DMS153 (cell line): ENCODE measurements at regions not wholly inside any gene's neighbourhood (a gene's known extent, or its start where the extent isn't known, plus 50 kb on each side); places are given as distances from the start of the nearest gene placed in this dataset.
"Not testable (repeated sequence)": the region's sequence is repeated elsewhere in the genome, so short reads cannot be mapped to it uniquely, and the experiment has no call there.

Experiments
- DNase-seq: peaks from one replicate; lab custom pipeline; 2025; lab: John Stamatoyannopoulos, UW

GRCh38 chr15:92753591-92753990 is 98.0 kb upstream of the FAM174B start:
- no peak for DNase-seq

- DNase-seq, result no peak
Observed at GRCh38 chr15:92763459-92763858, 107.9 kb upstream of the FAM174B start.

- not testable (repeated sequence) for DNase-seq
Observed at GRCh38 chr15:92768131-92768530, 112.6 kb upstream of the FAM174B start.

GRCh38 chr15:92770641-92771040 is 115.1 kb upstream of the FAM174B start:
- DNase-seq, result no peak

GRCh38 chr15:92772061-92772460 is 116.5 kb upstream of the FAM174B start:
- DNase-seq, result no peak

GRCh38 chr15:92772626-92773244 is 117.2 kb upstream of the FAM174B start:
- no peak for DNase-seq

- no peak for DNase-seq
Observed at GRCh38 chr15:92773340-92773739, 117.8 kb upstream of the FAM174B start.

GRCh38 chr15:92779874-92780273 is 120.2 kb upstream of the CHD2 start:
- no peak for DNase-seq

- no peak for DNase-seq
Observed at GRCh38 chr15:92780843-92781242, 119.3 kb upstream of the CHD2 start.

GRCh38 chr15:92781925-92782453 is 118.1 kb upstream of the CHD2 start:
- DNase-seq, result no peak

- DNase-seq, result no peak
Observed at GRCh38 chr15:92787116-92787515, 113.0 kb upstream of the CHD2 start.

GRCh38 chr15:92788196-92788595 is 111.9 kb upstream of the CHD2 start:
- no peak for DNase-seq

- DNase-seq, result not testable (repeated sequence)
Observed at GRCh38 chr15:92788793-92789192, 111.3 kb upstream of the CHD2 start.

- no peak for DNase-seq
Observed at GRCh38 chr15:92796161-92796611, 103.9 kb upstream of the CHD2 start.

GRCh38 chr15:92797168-92798052 is 102.7 kb upstream of the CHD2 start:
- peak; percentile 68 for DNase-seq

GRCh38 chr15:92800013-92800412 is 100.1 kb upstream of the CHD2 start:
- DNase-seq, result no peak

- not testable (repeated sequence) for DNase-seq
Observed at GRCh38 chr15:92800416-92801055, 99.6 kb upstream of the CHD2 start.

GRCh38 chr15:92801056-92801773 is 98.9 kb upstream of the CHD2 start:
- not testable (repeated sequence) for DNase-seq

- no peak for DNase-seq
Observed at GRCh38 chr15:92801774-92802464, 98.2 kb upstream of the CHD2 start.

GRCh38 chr15:92803536-92803851 is 96.6 kb upstream of the CHD2 start:
- no peak for DNase-seq

GRCh38 chr15:92803852-92804609 is 96.1 kb upstream of the CHD2 start:
- peak; percentile 82 for DNase-seq
